HFF-Myc (cell line): ENCODE measurements at regions not wholly inside any gene's neighbourhood (a gene's known extent, or its start where the extent isn't known, plus 50 kb on each side); places are given as distances from the start of the nearest gene placed in this dataset.

Experiments used
- DNase-seq: peaks from one replicate; pipeline ENCODE4 v3.0.0-alpha.2; 2011; ENCODE audit warnings: low read depth; ENCODE audit errors: extremely low read depth
- H3K4me3 ChIP-seq: replicated peaks from 2 replicates; pipeline ENCODE4 v1.5.1; 2011; ENCODE audit warnings: low read depth, mild to moderate bottlenecking, control low read depth, low read length
- TF ChIP-seq, protein P1 (sequence below): IDR thresholded peaks from 2 replicates; pipeline ENCODE4 v1.5.1; 2012; ENCODE audit warnings: mild to moderate bottlenecking, low read depth, low read length, control low read depth; ENCODE audit errors: missing control alignments

- TF ChIP-seq, protein P1, sequence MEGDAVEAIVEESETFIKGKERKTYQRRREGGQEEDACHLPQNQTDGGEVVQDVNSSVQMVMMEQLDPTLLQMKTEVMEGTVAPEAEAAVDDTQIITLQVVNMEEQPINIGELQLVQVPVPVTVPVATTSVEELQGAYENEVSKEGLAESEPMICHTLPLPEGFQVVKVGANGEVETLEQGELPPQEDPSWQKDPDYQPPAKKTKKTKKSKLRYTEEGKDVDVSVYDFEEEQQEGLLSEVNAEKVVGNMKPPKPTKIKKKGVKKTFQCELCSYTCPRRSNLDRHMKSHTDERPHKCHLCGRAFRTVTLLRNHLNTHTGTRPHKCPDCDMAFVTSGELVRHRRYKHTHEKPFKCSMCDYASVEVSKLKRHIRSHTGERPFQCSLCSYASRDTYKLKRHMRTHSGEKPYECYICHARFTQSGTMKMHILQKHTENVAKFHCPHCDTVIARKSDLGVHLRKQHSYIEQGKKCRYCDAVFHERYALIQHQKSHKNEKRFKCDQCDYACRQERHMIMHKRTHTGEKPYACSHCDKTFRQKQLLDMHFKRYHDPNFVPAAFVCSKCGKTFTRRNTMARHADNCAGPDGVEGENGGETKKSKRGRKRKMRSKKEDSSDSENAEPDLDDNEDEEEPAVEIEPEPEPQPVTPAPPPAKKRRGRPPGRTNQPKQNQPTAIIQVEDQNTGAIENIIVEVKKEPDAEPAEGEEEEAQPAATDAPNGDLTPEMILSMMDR = no peak
- no peak overlapping the region for H3K4me3 ChIP-seq
- DNase-seq = no peak
These were observed 104.9 kb downstream of the PCDH18 start for GRCh38 chr4:137427411-137427810.

DNA sequence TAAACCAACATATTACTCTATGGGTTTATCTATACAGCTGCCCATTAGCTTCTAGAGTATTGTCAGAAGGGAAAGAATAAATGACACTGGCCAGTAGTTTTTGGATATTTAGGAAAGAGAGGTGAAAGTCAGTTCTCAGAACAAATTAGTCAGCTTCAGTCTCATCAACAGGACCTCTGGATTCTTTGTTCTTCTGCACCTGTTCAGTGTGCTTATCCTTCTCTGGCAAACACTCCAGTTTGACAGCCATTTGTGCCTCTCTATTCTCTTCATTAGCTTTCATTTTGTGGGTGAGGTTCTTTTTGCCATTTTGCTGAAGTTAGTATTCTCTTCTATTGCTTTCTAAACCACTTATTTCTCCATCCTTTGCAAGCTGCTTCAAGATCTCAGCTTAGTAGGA lies 107.0 kb downstream of the PCDH18 start:
- DNase-seq = no peak
- no peak overlapping the region for H3K4me3 ChIP-seq
- TF ChIP-seq, protein P1 = no peak

GRCh38 chr4:137422666-137423065 lies 109.6 kb downstream of the PCDH18 start:
- no peak overlapping the region for H3K4me3 ChIP-seq
- TF ChIP-seq, protein P1 = no peak
- no peak for DNase-seq

DNA sequence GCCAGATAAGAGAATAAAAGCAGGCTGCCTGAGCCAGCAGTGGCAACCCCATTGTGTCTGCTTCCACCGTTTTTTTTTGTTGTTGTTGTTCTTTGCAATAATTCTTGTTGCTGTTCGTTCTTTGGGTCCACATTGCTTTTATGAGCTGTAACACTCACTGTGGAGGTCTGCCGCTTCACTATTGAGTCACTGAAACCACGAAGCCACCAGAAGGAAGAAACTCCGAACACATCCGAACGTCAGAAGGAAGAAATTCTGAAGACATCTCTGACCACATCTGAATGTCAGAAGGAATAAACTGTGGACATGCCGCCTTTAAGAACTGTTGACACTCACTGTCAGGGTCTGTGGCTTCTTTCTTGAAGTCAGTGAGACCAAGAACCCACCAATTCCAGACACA lies 110.5 kb downstream of the PCDH18 start:
- TF ChIP-seq, protein P1 = no peak
- H3K4me3 ChIP-seq = no peak overlapping the region
- DNase-seq = no peak

DNA sequence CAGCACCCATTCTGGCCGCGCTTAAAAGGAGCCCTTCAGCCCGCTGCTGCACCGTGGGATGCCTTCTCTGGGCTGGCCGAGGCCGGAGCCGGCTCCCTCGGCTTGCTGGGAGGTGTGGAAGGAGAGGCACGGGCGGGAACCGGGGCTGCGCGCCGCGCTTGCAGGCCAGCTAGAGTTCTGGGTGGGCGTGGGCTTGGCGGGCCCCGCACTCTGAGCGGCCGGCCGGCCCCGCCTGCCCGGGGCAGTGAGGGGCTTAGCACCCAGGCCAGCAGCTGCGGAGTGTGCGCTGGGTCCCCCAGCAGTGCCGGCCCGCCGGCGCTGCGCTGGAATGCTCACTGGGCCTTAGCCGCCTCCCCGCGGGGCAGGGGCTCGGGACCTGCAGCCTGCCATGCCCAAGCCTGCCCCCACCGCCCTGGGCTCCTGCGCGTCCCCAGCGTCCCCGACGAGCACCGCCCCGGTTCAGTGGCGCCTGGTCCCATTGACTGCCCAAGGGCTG lies 111.3 kb downstream of the PCDH18 start:
- H3K4me3 ChIP-seq = no peak overlapping the region
- TF ChIP-seq, protein P1 = no peak
- DNase-seq = no peak

DNA sequence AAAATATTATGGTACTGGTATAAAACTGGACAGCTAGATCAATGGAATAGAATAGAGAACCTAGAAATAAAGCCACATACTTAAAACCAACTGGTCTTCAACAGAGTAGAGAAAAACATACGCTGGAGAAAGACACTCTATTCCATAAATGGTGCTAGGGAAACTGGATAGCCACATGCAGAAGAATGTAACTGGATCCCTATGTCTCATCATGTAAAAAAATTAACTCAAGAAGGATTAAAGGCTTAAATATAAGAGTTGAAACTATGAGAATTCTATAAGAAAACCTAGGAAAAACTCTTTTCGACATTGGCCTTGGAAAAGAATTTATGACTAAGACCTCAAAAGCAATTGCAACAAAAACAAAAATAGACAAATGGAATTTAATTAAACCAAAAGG lies 114.6 kb downstream of the PCDH18 start:
- no peak overlapping the region for H3K4me3 ChIP-seq
- TF ChIP-seq, protein P1 = no peak
- no peak for DNase-seq

- H3K4me3 ChIP-seq = no peak overlapping the region
- TF ChIP-seq, protein P1 = no peak
- DNase-seq = no peak
These were observed 117.5 kb downstream of the PCDH18 start for GRCh38 chr4:137414802-137415201.
